Gastroesophageal sphincter (tissue), 3 donors: ENCODE measurements at regions not wholly inside any gene's neighbourhood (a gene's known extent, or its start where the extent isn't known, plus 50 kb on each side); places are given as distances from the start of the nearest gene placed in this dataset.

Experiments used
- POLR2A ChIP-seq, 2 donors: fragments of 450-650 bp; IDR thresholded peaks; one replicate each; pipeline ENCODE4 v1.6.1; 2017; ENCODE audit warnings: antibody characterized with exemption in 2 of 2, mild to moderate bottlenecking in 2 of 2, moderate library complexity in 1 of 2
- TF ChIP-seq, protein P1 (sequence below), 4 experiments: fragments of 200-600 bp in 2 of 4; fragments of 450-650 bp in 2 of 4; sonication (generic) in 1 of 4; IDR thresholded peaks; one replicate each; pipeline ENCODE4 v1.5.1; 2017 to 2019; ENCODE audit warnings: antibody characterized with exemption in 4 of 4, mild to moderate bottlenecking in 2 of 4, moderate library complexity in 2 of 4

DNA sequence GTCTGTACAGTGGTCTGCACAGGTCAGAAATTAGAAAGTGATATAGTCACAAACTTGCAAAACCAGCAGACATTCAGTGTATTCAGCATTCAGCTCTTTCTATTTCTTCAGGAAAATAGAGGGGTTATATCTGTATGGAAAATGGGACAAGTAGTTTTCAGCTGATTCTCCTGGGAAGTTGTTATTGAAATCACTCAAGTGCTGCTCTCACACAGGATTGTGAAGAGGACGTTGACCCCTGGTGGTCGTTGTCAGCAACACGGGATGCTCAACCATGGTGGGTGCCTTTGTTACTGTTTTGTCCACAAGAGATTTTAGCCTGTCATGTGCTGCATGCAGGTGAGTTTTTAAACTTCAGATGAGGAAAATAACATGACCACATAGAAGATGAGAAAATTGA, 981.8 kb downstream of the TMEM121 start:
- TF ChIP-seq, protein P1, sequence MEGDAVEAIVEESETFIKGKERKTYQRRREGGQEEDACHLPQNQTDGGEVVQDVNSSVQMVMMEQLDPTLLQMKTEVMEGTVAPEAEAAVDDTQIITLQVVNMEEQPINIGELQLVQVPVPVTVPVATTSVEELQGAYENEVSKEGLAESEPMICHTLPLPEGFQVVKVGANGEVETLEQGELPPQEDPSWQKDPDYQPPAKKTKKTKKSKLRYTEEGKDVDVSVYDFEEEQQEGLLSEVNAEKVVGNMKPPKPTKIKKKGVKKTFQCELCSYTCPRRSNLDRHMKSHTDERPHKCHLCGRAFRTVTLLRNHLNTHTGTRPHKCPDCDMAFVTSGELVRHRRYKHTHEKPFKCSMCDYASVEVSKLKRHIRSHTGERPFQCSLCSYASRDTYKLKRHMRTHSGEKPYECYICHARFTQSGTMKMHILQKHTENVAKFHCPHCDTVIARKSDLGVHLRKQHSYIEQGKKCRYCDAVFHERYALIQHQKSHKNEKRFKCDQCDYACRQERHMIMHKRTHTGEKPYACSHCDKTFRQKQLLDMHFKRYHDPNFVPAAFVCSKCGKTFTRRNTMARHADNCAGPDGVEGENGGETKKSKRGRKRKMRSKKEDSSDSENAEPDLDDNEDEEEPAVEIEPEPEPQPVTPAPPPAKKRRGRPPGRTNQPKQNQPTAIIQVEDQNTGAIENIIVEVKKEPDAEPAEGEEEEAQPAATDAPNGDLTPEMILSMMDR (IDR thresholded peaks at IDR 0.05): no peak
- no peak for TF ChIP-seq POLR2A (IDR thresholded peaks at IDR 0.05)
